ENCODE measurements at regions not wholly inside any gene's neighbourhood (a gene's known extent, or its start where the extent isn't known, plus 50 kb on each side); places are given as distances from the start of the nearest gene placed in this dataset.

- TF ChIP-seq POLR2A (IDR thresholded peaks at IDR 0.05) (no peak), CTCF (IDR thresholded peaks at IDR 0.05) (no peak)
Measured at GRCh38 chr1:55720261-55720660, 505.1 kb upstream of the USP24 start.
